Activated CD4-positive, alpha-beta memory T cell treated with anti-CD3 and anti-CD28 coated beads, Interleukin-2, amount 10 ng/mL, durations not matched to agents 7 days and 5 days (primary cell): ENCODE measurements at regions not wholly inside any gene's neighbourhood (a gene's known extent, or its start where the extent isn't known, plus 50 kb on each side); places are given as distances from the start of the nearest gene placed in this dataset.

ENCODE experiments used
- CTCF ChIA-PET: fragments of 350-600 bp; sonication (Branson Sonifier 250); formaldehyde crosslinking; loops from one replicate; lab custom pipeline; 2021; ENCODE audit warnings: antibody characterized with exemption, inconsistent platforms; lab: Charles Lee
- POLR2A ChIA-PET: fragments of 350-600 bp; sonication (Branson Sonifier 250); formaldehyde crosslinking; loops from one replicate; lab custom pipeline; 2021; ENCODE audit warnings: antibody characterized with exemption; lab: Charles Lee
- DNase-seq: peaks from one replicate; pipeline ENCODE4 v3.0.0-alpha.2; 2020
- H3K27ac Mint-ChIP-seq: one replicate; pipeline ENCODE4 v1.8.0; 2021; ENCODE audit warnings: mild to moderate bottlenecking, mixed read lengths
- H3K27me3 Mint-ChIP-seq: one replicate; pipeline ENCODE4 v1.8.0; 2021; ENCODE audit warnings: mixed read lengths
- H3K36me3 Mint-ChIP-seq: one replicate; pipeline ENCODE4 v1.8.0; 2021; ENCODE audit warnings: low read depth, mixed read lengths
- H3K4me1 Mint-ChIP-seq: one replicate; pipeline ENCODE4 v1.8.0; 2021; ENCODE audit warnings: mixed read lengths
- H3K4me3 Mint-ChIP-seq: one replicate; pipeline ENCODE4 v1.8.0; 2021; ENCODE audit warnings: mild to moderate bottlenecking, mixed read lengths
- H3K9me3 Mint-ChIP-seq: one replicate; pipeline ENCODE4 v1.8.0; 2021; ENCODE audit warnings: mixed read lengths

DNA sequence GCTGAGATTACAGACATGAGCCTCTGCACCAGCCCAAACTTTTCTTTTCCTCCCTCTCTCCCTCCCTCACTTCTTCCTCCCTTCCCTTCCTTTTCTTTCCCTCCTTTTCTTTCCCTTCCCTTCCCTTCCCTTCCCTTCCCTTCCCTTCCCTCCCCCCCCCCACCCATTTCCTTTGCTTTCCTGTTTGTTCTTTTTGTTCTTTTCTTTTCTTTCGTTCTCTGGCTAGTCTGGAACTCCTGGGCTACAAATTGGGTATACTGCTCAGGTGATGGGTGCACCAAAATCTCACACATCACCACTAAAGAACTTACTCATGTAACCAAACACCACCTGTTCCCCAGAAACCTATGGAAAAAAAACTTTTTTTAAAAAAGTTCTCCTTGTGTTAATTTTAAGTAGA lies 174.8 kb upstream of the CHODL start:
- H3K4me1 Mint-ChIP-seq = no peaks in the 10 kb centered on the region
- no peak for DNase-seq
- POLR2A ChIA-PET = no interaction called here
- H3K27ac Mint-ChIP-seq = no peak overlapping the region
- H3K36me3 Mint-ChIP-seq = no peaks in the 10 kb centered on the region
- no peak overlapping the region for H3K4me3 Mint-ChIP-seq
- H3K27me3 Mint-ChIP-seq = no peaks in the 10 kb centered on the region
- peaks cover 2% of the 10 kb centered on the region for H3K9me3 Mint-ChIP-seq
- CTCF ChIA-PET = no interaction called here

DNA sequence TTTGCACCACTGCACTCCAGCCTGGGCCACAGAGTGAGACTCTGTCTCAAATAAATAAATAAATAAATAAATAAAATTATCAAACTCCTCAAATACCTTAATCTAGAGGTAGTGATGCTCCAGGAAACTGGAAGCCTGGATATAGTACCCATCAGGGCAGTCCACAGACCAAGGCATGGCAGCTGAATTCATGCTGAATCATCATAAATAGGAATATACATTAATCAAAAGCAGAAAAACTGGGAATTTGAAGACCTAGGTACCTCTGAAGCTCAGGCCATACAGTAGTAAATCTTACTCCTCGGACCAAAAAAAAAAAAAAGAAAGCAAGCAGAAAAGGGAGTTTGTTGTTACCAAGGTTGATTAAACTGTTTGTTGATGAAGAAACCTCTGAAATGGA lies 184.2 kb upstream of the CHODL start:
- Mint-ChIP-seq H3K9me3 (peaks cover 2% of the 10 kb centered on the region), H3K27me3 (no peaks in the 10 kb centered on the region), H3K4me3 (no peak overlapping the region), H3K4me1 (no peaks in the 10 kb centered on the region), H3K36me3 (no peaks in the 10 kb centered on the region), H3K27ac (no peak overlapping the region)
- ChIA-PET POLR2A (no interaction called here), CTCF (no interaction called here)
- no peak for DNase-seq

DNA sequence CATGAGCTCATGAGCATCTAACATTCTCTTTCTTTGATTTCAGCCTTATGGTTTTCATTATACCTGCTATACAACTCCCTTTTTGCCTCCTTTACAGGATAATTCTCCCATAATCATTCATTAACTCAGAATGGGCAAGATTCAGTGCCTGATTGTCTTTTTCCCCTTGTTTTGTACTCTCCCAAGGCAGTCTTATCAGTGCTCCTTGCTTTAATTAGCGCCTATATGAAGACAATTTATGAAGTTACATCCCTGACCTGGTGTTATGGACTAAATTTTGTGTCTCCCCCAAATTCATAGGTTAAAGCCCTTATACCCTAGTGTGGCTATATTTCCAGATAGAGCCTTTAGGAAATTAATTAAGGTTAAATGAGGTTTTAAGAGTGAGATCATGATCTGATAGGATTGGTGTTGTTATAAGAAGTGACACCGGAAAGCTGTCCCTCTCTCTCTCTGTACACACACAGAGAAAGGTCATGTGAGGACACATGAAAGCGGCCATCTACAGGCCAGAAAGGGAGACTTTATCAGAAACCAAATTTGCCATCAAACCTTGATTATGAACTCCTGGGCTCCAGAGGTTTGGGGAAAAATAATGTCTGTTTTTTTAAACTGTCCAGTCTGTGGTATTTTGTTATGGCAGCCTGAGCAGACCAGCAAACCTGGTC lies 185.8 kb upstream of the CHODL start:
- CTCF ChIA-PET = no interaction called here
- no peak for DNase-seq
- Mint-ChIP-seq H3K36me3 (no peaks in the 10 kb centered on the region), H3K4me1 (no peaks in the 10 kb centered on the region), H3K27me3 (no peaks in the 10 kb centered on the region), H3K4me3 (no peak overlapping the region), H3K9me3 (peaks cover 2% of the 10 kb centered on the region), H3K27ac (no peak overlapping the region)
- POLR2A ChIA-PET = no interaction called here

DNA sequence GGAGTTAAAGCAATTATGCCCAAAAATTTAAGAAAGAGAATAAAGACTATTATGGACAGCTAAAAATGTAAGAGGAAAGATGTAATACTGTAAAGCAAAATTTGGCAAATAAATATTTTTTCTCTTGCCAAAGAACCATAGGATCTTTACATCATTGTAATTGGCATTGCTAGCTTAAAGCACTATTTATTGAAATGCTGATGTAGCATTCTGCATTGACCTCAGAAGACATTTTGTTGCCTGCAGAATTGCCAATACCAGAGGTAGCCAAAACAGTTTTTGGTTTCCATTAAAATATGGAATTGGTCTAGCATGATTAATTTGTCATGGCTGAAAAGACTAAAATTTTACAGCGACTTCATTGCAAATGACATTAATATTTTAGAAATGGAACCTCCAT lies 191.5 kb upstream of the CHODL start:
- ChIA-PET POLR2A (no interaction called here), CTCF (no interaction called here)
- DNase-seq = no peak
- no peak overlapping the region for H3K27ac Mint-ChIP-seq
- no peaks in the 10 kb centered on the region for H3K27me3 Mint-ChIP-seq
- no peaks in the 10 kb centered on the region for H3K9me3 Mint-ChIP-seq
- H3K4me1 Mint-ChIP-seq = no peaks in the 10 kb centered on the region
- H3K4me3 Mint-ChIP-seq = no peak overlapping the region
- H3K36me3 Mint-ChIP-seq = no peaks in the 10 kb centered on the region

- Mint-ChIP-seq H3K4me3 (no peak overlapping the region), H3K27ac (no peak overlapping the region), H3K9me3 (no peaks in the 10 kb centered on the region), H3K27me3 (no peaks in the 10 kb centered on the region), H3K36me3 (no peaks in the 10 kb centered on the region), H3K4me1 (no peaks in the 10 kb centered on the region)
- ChIA-PET POLR2A (no interaction called here), CTCF (no interaction called here)
- DNase-seq = no peak
These were observed 195.2 kb upstream of the CHODL start for GRCh38 chr21:18049461-18049860.

DNA sequence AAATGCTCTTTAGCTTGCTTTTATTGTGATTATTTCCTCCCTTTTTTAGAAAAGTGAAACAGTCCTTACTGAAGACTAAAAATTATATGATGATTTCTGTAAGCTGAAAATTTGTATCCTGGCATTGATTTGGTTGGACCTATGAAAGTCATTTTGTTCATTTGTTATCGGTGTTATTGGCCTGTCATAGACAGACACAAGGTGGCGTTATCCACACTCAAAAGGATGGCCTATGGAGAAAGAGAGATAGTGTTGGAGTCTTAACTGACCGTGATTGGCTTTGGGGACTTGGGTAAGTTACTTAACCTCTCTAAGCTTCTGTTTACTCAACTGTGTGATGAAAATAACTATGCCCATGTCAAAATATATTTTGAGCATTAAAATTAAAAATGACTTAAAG lies 203.6 kb upstream of the CHODL start:
- no peaks in the 10 kb centered on the region for H3K27me3 Mint-ChIP-seq
- no peaks in the 10 kb centered on the region for H3K4me1 Mint-ChIP-seq
- H3K9me3 Mint-ChIP-seq = no peaks in the 10 kb centered on the region
- DNase-seq = no peak
- POLR2A ChIA-PET = no interaction called here
- H3K4me3 Mint-ChIP-seq = no peak overlapping the region
- H3K27ac Mint-ChIP-seq = no peak overlapping the region
- CTCF ChIA-PET = interaction anchor here (0.9 to 1.6 kb wide), 2 partner anchors 11 to 115 kb away, joined by 3 read pairs; no protein-coding TSS in a partner anchor
- no peaks in the 10 kb centered on the region for H3K36me3 Mint-ChIP-seq

GRCh38 chr21:18030248-18030647 lies 211.1 kb upstream of the C21orf91 start:
- Mint-ChIP-seq H3K4me1 (peaks cover 2% of the 10 kb centered on the region), H3K4me3 (no peak overlapping the region), H3K27me3 (no peaks in the 10 kb centered on the region), H3K9me3 (peaks cover under 1% of the 10 kb centered on the region), H3K36me3 (no peaks in the 10 kb centered on the region), H3K27ac (no peak overlapping the region)
- POLR2A ChIA-PET = no interaction called here
- CTCF ChIA-PET = no interaction called here
- DNase-seq = no peak

GRCh38 chr21:18026359-18026758 lies 207.2 kb upstream of the C21orf91 start:
- POLR2A ChIA-PET = no interaction called here

DNA sequence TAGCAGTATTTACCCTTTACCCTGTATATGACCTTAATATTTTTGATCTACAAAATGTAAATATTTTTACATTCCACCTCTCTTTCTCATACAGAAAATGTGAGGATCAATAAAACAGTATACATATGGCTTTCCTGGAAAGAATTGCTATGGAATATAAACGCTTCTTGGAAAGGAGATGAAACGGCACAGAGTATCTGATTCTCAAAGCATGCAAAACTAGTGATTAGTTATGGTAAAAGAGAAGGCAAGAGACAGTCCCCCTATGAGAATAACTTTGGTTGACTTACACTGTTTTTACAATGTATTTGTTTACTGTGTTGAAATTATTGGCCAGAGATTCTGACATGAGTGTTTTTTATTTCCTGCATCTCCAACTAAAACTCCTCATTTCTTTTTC lies 204.6 kb upstream of the C21orf91 start:
- Mint-ChIP-seq H3K27ac (no peak overlapping the region), H3K4me3 (no peak overlapping the region), H3K27me3 (no peaks in the 10 kb centered on the region), H3K9me3 (no peaks in the 10 kb centered on the region), H3K36me3 (no peaks in the 10 kb centered on the region), H3K4me1 (no peaks in the 10 kb centered on the region)
- no peak for DNase-seq
- ChIA-PET CTCF (no interaction called here), POLR2A (no interaction called here)

More at GRCh38 chr21:18026359-18026758, 207.2 kb upstream of the C21orf91 start:
- Mint-ChIP-seq H3K4me1 (peaks cover 2% of the 10 kb centered on the region), H3K27me3 (no peaks in the 10 kb centered on the region), H3K36me3 (no peaks in the 10 kb centered on the region), H3K4me3 (no peak overlapping the region), H3K9me3 (no peaks in the 10 kb centered on the region), H3K27ac (no peak overlapping the region)
- no peak for DNase-seq
- CTCF ChIA-PET = no interaction called here

- Mint-ChIP-seq H3K27me3 (no peaks in the 10 kb centered on the region), H3K36me3 (no peaks in the 10 kb centered on the region), H3K27ac (no peak overlapping the region), H3K4me1 (no peaks in the 10 kb centered on the region), H3K9me3 (no peaks in the 10 kb centered on the region), H3K4me3 (no peak overlapping the region)
- DNase-seq = no peak
- CTCF ChIA-PET = no interaction called here
- POLR2A ChIA-PET = no interaction called here
These were observed 204.0 kb upstream of the C21orf91 start for GRCh38 chr21:18023157-18023556.

GRCh38 chr21:18007121-18007520 lies 188.0 kb upstream of the C21orf91 start:
- no peaks in the 10 kb centered on the region for H3K4me1 Mint-ChIP-seq
- H3K27ac Mint-ChIP-seq = no peak overlapping the region
- no peaks in the 10 kb centered on the region for H3K9me3 Mint-ChIP-seq
- H3K27me3 Mint-ChIP-seq = no peaks in the 10 kb centered on the region
- CTCF ChIA-PET = no interaction called here
- no peaks in the 10 kb centered on the region for H3K36me3 Mint-ChIP-seq
- no peak for DNase-seq
- no peak overlapping the region for H3K4me3 Mint-ChIP-seq
- POLR2A ChIA-PET = no interaction called here

GRCh38 chr21:18006691-18007090 lies 187.5 kb upstream of the C21orf91 start:
- H3K36me3 Mint-ChIP-seq = no peaks in the 10 kb centered on the region
- ChIA-PET CTCF (no interaction called here), POLR2A (no interaction called here)
- H3K27ac Mint-ChIP-seq = no peak overlapping the region
- no peaks in the 10 kb centered on the region for H3K4me1 Mint-ChIP-seq
- H3K27me3 Mint-ChIP-seq = no peaks in the 10 kb centered on the region
- no peaks in the 10 kb centered on the region for H3K9me3 Mint-ChIP-seq
- DNase-seq = no peak
- H3K4me3 Mint-ChIP-seq = no peak overlapping the region

- no peaks in the 10 kb centered on the region for H3K36me3 Mint-ChIP-seq
- no peak overlapping the region for H3K27ac Mint-ChIP-seq
- no peaks in the 10 kb centered on the region for H3K4me1 Mint-ChIP-seq
- no peaks in the 10 kb centered on the region for H3K27me3 Mint-ChIP-seq
- ChIA-PET POLR2A (no interaction called here), CTCF (no interaction called here)
- H3K4me3 Mint-ChIP-seq = no peak overlapping the region
- no peak for DNase-seq
- H3K9me3 Mint-ChIP-seq = peaks cover 3% of the 10 kb centered on the region
These were observed 183.2 kb upstream of the C21orf91 start for GRCh38 chr21:18002393-18002792.

DNA sequence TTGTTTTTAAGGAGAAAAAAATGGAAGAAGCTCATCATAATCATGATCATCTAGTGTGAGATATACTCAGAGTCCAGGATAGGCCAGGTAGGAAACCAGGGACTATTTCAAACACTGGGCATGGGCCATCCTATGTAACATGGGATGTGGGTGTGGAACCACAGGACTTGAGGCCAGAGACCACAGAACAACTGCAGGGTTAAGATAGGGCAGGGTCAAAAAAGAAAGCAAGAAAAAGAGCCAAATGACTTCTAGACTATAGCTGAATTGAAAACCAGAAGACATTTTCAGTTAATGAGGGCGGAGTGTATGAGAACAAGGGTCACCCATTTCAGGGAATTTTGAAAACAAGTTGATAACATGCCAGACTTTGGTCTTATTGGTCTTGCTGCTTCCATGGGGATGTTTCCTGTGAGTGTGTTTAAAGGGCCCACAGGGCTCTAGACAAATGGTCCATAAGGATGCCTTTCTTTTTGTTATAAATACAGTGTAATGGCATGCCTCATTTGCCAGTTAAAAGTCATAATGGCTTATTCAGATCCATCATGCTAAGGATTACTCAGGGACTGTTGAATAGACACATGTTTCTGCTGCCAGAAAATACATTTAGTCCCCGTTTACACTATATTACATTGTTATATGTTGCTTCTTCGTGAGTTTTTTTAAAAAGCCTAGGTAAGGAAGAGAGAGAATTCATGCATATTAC lies 182.0 kb upstream of the C21orf91 start:
- no peak for DNase-seq
- Mint-ChIP-seq H3K27me3 (no peaks in the 10 kb centered on the region), H3K27ac (no peak overlapping the region), H3K36me3 (no peaks in the 10 kb centered on the region), H3K4me1 (no peaks in the 10 kb centered on the region), H3K4me3 (no peak overlapping the region), H3K9me3 (peaks cover 5% of the 10 kb centered on the region)
- CTCF ChIA-PET = no interaction called here
- POLR2A ChIA-PET = no interaction called here
